ENCODE measurements at regions not wholly inside any gene's neighbourhood (a gene's known extent, or its start where the extent isn't known, plus 50 kb on each side); places are given as distances from the start of the nearest gene placed in this dataset.

GRCh38 chr11:116535994-116536393 lies 236.8 kb downstream of the BUD13 start:
- DNase-seq (ENCODE audit: low read depth, low spot score), result no peak

GRCh38 chr11:116535120-116535519 lies 237.7 kb downstream of the BUD13 start:
- no peak for DNase-seq (ENCODE audit: low read depth, low spot score)

- no peak for DNase-seq (ENCODE audit: low read depth, low spot score)
Observed at GRCh38 chr11:116534270-116534975, 238.4 kb downstream of the BUD13 start.

- no peak for DNase-seq (ENCODE audit: low read depth, low spot score)
Observed at GRCh38 chr11:116533186-116533825, 239.5 kb downstream of the BUD13 start.

GRCh38 chr11:116532066-116532465 lies 240.7 kb downstream of the BUD13 start:
- DNase-seq (ENCODE audit: low read depth, low spot score), result no peak

GRCh38 chr11:116530705-116531104 lies 242.1 kb downstream of the BUD13 start:
- no peak for DNase-seq (ENCODE audit: low read depth, low spot score)

GRCh38 chr11:116529271-116529670 lies 243.5 kb downstream of the BUD13 start:
- no peak for DNase-seq (ENCODE audit: low read depth, low spot score)

GRCh38 chr11:116527180-116527991 lies 245.4 kb downstream of the BUD13 start:
- no peak for DNase-seq (ENCODE audit: low read depth, low spot score)

GRCh38 chr11:116525961-116526495 lies 246.8 kb downstream of the BUD13 start:
- no peak for DNase-seq (ENCODE audit: low read depth, low spot score)

GRCh38 chr11:116519499-116519898 lies 253.3 kb downstream of the BUD13 start:
- DNase-seq (ENCODE audit: low read depth, low spot score), result no peak

GRCh38 chr11:116518141-116518540 lies 254.6 kb downstream of the BUD13 start:
- DNase-seq (ENCODE audit: low read depth, low spot score), result no peak

- no peak for DNase-seq (ENCODE audit: low read depth, low spot score)
Observed at GRCh38 chr11:116517584-116517983, 255.2 kb downstream of the BUD13 start.

- no peak for DNase-seq (ENCODE audit: low read depth, low spot score)
Observed at GRCh38 chr11:116517077-116517476, 255.7 kb downstream of the BUD13 start.

- DNase-seq (ENCODE audit: low read depth, low spot score), result no peak
Observed at GRCh38 chr11:116515664-116516184, 257.1 kb downstream of the BUD13 start.

- peak; percentile 24 for DNase-seq (ENCODE audit: low read depth, low spot score)
Observed at GRCh38 chr11:116513894-116514293, 258.9 kb downstream of the BUD13 start.

- no peak for DNase-seq (ENCODE audit: low read depth, low spot score)
Observed at GRCh38 chr11:116513278-116513823, 259.4 kb downstream of the BUD13 start.

- DNase-seq (ENCODE audit: low read depth, low spot score), result no peak
Observed at GRCh38 chr11:116512841-116513240, 259.9 kb downstream of the BUD13 start.

GRCh38 chr11:116511684-116512083 lies 261.1 kb downstream of the BUD13 start:
- DNase-seq (ENCODE audit: low read depth, low spot score), result no peak

- no peak for DNase-seq (ENCODE audit: low read depth, low spot score)
Observed at GRCh38 chr11:116510886-116511650, 261.7 kb downstream of the BUD13 start.

- DNase-seq (ENCODE audit: low read depth, low spot score), result no peak
Observed at GRCh38 chr11:116510166-116510565, 262.6 kb downstream of the BUD13 start.

GRCh38 chr11:116509551-116509950 lies 263.2 kb downstream of the BUD13 start:
- DNase-seq (ENCODE audit: low read depth, low spot score), result no peak

All from pulmonary artery endothelial cell (primary cell).